SH-SY5Y (cell line): ENCODE measurements at regions not wholly inside any gene's neighbourhood (a gene's known extent, or its start where the extent isn't known, plus 50 kb on each side); places are given as distances from the start of the nearest gene placed in this dataset.

Experiments
- GATA2 ChIP-seq: IDR thresholded peaks from 2 replicates; pipeline ENCODE4 v1.6.1; 2011; ENCODE audit warnings: mild to moderate bottlenecking, low read depth, low read length
- GATA3 ChIP-seq: IDR thresholded peaks from 2 replicates; pipeline ENCODE4 v1.6.1; 2011; ENCODE audit warnings: low read depth, mild to moderate bottlenecking, low read length, moderate library complexity

GRCh38 chr3:107965136-107965655 lies 125.6 kb downstream of the CD47 start:
- TF ChIP-seq GATA2, result no peak
- TF ChIP-seq GATA3, result no peak
